GM12875 (cell line): ENCODE measurements at regions not wholly inside any gene's neighbourhood (a gene's known extent, or its start where the extent isn't known, plus 50 kb on each side); places are given as distances from the start of the nearest gene placed in this dataset.

Experiments used
- H3K4me3 ChIP-seq: one replicate; pipeline ENCODE4 v1.5.1; 2011; ENCODE audit warnings: low read depth, low read length, control low read depth
- TF ChIP-seq, protein P1 (sequence below): IDR thresholded peaks from 2 replicates; pipeline ENCODE4 v1.5.1; 2011; ENCODE audit warnings: low read depth, mild to moderate bottlenecking, control low read depth, inconsistent platforms, low read length, moderate library complexity, borderline replicate concordance; ENCODE audit not compliant: insufficient read depth

DNA sequence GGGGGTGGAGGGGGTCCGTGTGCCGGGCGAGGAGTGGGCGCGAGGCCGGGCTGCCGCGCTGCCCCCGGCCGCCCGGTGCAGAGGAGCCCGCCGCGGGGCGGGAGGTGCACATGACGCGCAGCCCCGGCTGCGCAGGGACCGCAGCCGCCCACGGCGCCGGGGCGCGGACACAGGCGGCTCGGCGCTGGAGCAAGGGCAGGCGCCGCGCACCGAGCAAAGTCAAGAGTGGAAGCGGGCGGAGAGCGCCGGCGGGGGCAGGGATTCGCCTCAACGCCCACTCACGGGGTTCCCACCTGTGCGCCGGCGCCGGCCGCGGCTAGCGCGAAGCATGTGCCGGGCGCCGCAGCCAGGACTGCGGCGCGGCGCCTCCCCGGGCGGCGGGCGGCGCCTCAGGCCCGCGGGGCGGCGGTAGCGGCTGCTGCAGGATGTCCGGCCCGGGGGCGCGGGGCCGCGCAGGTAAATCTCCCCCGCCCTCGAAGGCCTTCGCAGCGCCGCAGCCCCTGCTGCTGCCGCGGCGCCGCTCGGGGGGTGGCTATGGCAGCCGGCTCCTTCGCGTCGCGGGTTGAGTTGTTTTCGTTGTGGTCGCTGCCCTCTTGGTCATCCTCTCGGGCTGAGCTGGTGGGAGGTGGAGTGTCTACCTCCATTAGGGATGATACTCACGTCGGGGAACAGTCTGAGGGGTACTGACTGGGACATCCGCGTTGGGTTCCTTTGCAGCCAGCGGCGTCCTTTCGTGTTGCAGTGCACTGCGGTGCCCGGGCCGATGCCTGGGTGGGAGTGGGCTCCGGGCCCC lies 216.3 kb upstream of the DTNA start:
- TF ChIP-seq, protein P1, sequence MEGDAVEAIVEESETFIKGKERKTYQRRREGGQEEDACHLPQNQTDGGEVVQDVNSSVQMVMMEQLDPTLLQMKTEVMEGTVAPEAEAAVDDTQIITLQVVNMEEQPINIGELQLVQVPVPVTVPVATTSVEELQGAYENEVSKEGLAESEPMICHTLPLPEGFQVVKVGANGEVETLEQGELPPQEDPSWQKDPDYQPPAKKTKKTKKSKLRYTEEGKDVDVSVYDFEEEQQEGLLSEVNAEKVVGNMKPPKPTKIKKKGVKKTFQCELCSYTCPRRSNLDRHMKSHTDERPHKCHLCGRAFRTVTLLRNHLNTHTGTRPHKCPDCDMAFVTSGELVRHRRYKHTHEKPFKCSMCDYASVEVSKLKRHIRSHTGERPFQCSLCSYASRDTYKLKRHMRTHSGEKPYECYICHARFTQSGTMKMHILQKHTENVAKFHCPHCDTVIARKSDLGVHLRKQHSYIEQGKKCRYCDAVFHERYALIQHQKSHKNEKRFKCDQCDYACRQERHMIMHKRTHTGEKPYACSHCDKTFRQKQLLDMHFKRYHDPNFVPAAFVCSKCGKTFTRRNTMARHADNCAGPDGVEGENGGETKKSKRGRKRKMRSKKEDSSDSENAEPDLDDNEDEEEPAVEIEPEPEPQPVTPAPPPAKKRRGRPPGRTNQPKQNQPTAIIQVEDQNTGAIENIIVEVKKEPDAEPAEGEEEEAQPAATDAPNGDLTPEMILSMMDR = no peak
- no peak overlapping the region for H3K4me3 ChIP-seq

DNA sequence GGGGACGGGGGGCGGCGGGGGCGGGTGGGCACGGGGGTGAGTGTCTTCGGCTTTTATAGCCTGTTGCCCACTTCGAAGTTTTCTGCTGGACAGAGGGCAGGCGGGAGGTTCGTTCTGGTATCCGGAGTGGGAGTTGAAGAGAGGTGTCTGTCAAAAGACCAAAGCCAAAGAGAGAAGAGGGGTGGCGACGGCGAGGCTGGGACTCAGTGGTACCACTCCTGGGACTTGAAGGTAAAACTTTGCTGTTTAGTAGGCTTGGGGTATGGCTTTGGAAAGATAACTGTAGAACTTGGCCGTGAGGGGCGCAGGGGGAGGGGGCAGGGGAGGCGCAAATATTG lies 215.8 kb upstream of the DTNA start:
- TF ChIP-seq, protein P1 = no peak
- no peak overlapping the region for H3K4me3 ChIP-seq

DNA sequence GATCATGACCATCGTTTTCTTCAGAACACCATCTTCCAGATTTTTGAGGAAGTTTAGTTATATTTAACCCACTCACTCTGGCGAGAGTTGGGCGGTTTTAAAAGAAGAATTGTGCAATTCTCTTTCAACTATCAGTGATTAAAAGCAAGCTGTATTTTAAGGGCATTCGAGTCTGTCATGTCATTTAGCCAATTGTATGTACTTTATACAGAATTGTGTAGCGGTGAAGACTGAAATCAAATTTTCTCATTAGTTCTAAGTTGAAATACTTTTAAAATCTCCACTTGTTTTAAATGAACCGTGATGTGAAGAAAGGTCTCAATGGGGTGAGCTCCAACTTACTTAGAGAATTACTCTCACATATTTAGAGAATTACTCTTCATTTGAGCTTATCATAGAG lies 214.6 kb upstream of the DTNA start:
- no peak overlapping the region for H3K4me3 ChIP-seq
- TF ChIP-seq, protein P1 = no peak

DNA sequence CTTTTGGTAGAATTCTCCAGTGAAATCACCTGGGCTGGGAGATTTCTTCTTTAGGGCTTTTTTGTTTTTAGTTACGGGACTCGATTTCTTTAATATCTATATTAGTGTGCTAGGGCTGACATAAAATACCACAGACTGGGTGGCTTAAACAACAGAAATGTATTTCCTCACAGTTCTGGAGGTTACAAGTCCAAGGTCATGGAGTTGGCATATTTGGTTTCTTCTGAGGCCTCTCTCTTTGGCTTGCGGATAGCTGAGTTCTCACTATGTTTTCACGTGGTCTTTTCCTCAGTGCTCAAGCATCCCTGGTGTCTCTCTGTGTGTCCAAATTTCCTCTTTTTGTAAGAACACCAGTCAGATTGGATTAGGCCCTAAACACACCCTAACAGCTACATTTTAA lies 208.5 kb upstream of the DTNA start:
- no peak overlapping the region for H3K4me3 ChIP-seq
- TF ChIP-seq, protein P1 = no peak

DNA sequence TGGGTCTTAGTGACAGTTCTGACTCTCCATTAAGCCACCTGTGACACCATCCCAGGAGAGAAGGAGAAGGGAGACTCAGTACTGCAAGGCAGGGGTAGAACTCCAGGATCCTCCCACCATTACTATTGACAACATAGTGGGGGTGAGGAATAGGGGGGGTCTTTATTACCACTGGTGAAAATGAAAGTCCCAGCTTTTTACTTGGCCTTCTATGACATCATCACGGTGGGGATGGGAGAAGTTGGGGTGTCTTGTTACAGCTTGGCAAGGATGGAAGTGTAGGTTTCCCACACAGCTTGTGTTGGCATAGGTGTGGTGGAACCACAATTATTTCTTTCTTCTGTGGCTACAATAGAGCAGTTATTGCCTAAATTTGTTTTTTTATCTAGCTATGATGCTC lies 203.9 kb upstream of the DTNA start:
- TF ChIP-seq, protein P1 = no peak
- H3K4me3 ChIP-seq = no peak overlapping the region

DNA sequence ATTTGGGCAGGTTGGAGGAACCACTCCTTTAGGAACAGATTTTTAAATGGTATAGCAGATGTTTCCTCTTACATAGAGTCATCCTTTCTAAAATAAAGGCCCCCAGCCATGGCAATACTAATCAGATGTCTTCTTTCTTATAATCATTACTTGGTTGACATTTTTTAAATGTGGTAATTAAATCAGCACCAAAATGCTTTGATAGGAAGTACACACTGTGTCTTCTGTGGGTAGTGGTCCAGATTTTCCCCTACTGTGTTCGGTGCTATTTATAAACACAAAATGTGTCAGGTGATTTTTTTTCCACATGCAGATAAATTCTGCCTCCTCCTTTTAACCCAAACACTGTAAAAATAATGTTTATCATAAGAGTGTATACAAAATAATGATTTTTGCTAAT lies 200.9 kb upstream of the DTNA start:
- no peak overlapping the region for H3K4me3 ChIP-seq
- TF ChIP-seq, protein P1 = no peak

DNA sequence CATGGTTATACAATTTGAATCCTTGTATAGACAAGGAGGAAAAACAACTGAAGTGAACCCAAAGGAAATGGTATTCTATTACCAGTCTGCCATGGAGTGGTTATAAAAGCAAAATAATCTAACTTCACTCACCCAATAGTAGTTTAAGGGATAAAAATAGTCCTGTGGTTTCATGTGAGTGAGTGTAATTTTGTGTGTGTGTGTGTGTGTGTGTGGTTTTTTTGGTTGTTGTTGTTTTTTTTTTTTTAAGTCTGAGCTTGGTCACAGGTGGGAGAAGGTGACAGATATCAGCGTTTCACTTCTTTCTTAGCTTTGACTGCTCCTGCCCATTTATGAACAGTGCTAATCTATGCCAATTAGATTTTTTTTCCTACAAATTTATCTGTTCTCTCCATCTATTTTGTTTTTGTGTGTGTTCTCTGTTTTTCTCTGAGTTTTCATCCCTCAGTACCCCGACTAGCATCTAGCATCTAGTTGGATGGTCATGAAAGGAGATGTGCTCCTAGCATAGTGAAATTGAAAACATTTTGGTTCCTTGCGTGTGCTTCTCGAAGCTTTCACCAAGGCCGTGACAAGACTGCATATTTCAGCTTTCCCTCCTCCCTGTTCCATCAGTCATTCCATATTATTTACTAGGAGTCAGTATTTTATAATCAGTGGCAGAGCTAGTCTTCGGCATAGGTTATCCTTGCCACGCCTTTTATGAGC lies 200.1 kb upstream of the DTNA start:
- no peak overlapping the region for H3K4me3 ChIP-seq
- TF ChIP-seq, protein P1 = no peak
